HG02588 (cell line): ENCODE measurements at regions not wholly inside any gene's neighbourhood (a gene's known extent, or its start where the extent isn't known, plus 50 kb on each side); places are given as distances from the start of the nearest gene placed in this dataset.
A peak's percentile ranks its signal among the peaks of the same experiment; 100 is the strongest.
"Not testable (repeated sequence)": the region's sequence is repeated elsewhere in the genome, so short reads cannot be mapped to it uniquely, and the experiment has no call there.

ENCODE experiments used
- ATAC-seq: cut with Tn5 transposase; IDR thresholded peaks from one replicate; pipeline ENCODE4 v1.9.1; 2021; ENCODE audit warnings: mild to moderate bottlenecking, moderate library complexity; ENCODE audit not compliant: unreplicated experiment

DNA sequence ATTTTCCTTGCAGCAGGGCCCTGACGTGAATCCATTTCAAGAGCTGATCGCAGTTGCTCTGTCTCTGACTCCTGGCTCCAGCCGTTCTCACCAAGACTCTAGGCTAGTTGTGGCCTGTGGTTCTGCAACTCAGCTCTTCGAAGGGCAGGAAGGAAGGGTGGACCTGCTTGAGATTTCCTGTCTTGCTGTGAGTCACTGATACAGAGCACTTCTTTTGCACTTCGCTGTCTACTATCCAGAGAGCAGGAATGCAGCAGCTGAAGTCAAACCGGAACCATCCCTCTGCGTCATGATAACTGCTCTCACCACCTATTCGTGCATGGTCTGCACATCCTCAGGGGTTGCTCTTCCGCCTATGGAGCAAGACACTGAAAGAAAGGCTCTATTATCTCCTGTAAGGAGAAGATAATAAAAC is 59.7 kb downstream of the RAP2B start:
- peak; percentile 94 for ATAC-seq

DNA sequence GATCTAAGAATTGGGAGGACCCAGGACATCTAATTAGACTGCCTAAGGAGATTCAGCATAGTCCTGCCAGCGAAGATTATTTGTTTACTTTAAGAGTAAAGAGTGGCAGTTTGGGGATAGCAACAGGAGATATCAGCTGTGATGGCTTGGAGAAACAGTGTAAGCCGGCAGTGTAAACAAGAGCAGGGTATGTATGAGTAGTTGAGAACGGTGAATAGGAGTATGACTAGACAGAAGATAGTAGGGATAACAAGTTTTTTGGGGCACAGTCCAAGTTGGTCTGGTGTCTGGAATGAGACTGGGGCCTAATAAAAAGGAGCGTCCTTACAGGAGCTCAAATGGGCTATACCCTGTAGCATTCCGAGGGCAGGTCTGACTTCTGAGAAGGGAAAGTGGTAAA is 64.9 kb downstream of the RAP2B start:
- ATAC-seq = not testable (repeated sequence)

DNA sequence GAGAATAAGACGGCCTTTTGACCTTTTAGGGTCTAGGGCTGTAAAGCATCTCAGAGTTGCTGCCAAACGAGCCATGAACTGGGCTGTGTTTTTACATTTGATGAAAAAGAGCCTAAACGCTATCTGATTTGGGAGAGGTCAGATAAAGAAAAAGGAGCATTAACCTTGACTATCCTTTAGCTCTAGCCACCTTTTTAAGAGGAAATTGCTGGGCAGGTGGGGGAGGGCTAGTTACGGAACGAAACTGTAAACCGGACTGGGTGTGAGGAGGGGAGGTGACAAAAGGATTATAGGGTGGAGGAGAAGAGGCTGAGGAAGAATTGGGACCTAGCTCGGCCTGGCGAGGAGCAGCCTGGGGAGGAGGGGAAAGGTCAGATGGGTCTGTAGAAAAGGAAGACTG is 68.4 kb downstream of the RAP2B start:
- not testable (repeated sequence) for ATAC-seq

DNA sequence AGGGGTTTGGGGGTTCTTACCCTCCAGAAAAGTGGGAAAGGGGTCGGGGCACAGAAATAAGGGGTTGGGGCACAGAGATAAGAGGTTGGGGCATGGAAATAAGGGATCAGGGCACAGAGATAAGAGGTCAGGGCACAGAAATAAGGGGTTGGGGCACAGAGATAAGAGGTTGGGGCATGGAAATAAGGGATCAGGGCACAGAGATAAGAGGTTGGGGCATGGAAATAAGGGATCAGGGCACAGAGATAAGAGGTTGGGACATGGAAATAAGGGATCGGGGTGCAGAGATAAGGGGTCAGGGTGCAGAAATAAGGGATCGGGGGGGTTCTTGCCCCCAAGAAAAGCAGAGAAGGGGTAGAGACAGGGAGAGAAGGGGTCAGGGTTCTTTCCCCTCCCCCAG is 69.2 kb downstream of the RAP2B start:
- ATAC-seq = not testable (repeated sequence)

DNA sequence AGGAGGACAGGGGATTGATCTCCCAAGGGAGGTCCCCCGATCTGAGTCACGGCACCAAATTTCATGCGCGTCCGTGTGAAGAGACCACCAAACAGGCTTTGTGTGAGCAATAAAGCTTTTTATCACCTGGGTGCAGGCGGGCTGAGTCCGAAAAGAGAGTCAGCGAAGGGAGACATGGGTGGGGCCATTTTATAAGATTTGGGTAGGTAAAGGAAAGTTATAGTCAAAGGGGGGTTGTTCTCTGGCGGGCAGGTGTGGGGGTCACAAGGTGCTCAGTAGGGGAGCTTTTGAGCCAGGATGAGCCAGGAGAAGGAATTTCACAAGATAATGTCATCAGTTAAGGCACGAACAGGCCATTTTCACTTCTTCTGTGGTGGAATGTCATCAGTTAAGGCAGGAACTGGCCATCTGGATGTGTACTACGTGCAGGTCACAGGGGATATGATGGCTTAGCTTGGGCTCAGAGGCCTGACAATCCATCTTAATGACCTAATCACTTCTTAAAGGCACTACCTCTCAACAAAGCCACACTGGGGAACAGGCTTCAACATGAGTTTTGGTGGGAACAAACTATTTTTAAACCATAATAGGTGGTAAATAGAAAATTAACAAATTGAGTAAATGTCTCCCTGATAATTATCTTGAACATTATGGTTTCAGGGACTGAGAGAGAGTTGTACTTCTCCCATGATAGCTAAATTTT is 70.2 kb downstream of the RAP2B start:
- ATAC-seq = not testable (repeated sequence)

DNA sequence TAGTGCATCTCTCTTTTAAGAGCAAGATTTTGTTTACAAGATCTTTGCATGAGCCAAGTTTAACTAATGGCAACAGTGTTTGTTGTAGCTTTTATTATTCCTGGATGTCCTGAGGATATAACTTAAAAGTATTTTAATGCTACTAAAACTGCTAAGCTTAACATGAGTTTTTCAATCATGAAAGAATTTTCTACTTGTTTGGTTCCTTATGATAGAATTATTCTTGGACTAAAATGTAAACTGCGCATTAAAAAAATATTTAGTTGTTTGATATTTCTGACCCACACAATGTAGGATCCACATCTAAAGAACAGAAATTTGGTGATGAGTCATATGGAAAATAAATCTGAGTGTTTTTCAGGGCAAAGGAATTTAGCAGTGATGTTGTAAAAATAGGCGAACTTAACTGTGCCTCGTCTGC is 70.8 kb downstream of the RAP2B start:
- no peak for ATAC-seq

DNA sequence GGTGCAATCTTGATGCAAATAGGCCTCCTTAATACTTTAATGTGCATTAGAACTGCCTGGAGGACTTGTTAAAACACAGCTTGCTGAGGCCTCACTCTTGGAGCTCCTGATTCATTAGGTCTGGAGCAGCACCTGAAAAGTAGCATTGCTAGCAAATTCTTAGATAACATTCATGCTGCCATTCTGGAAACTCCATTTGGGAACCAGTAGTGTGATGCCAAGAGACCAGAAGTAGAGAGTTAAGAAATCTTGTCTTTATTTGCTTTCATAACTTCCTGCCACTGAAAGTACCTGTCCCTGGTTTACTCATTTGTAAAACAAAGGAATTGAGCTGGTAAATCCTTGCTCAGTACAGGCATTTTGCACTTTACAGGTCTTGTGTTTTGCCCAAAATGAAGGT is 72.0 kb downstream of the RAP2B start:
- no peak for ATAC-seq

DNA sequence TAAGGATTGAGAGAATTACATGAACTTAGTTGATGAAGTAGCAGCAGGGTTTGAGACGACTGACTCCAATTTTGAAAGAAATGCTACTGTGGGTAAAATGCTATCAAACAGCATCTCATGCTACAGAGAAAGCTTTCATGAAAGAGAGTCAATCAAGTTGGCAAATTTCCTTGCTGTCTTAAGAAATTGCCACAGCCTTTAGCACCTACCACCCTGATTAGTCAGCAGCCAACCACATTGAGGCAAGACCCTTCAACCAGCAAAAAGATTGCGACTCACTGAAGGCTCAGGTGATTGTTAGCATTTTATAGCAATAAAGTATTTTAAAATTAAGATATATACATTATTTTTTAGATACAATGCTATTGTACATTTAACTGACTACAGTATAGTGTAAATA is 80.9 kb downstream of the RAP2B start:
- ATAC-seq = no peak

DNA sequence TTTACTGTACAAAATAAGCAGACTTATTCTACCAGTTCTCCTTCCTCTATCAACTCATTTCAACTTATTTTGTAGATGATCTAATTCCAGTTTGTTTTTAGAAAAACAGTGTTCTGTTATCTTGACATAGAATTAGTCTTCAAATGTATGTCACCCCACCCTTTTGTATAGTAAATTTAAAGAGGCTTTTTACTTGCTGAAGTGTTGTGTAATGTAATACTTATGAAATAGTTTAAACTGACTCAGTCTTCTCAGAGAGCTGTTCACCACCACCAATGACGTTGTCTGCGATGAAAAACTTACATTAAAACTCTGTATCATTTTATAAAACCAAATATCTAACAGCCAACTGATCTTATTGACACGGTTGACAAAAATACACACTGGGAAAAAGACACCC is 82.9 kb downstream of the RAP2B start:
- ATAC-seq = no peak

DNA sequence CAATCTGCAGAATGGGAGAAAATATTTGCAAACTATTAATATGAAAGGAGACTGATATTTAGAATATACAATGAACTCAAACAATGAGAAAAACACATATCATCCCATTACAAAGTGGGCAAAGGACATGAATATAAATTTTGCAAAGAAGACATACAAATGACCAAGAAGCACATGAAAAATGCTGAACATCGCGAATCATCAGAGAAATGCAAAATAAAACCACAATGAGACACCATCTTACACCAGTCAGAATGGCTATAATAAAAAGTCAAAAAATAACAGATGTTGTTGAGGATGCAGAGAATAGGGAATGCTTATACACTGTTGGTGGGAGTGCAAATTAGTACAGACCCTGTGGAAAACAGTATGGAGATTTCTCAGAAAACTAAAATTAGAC is 83.6 kb downstream of the RAP2B start:
- ATAC-seq = no peak

DNA sequence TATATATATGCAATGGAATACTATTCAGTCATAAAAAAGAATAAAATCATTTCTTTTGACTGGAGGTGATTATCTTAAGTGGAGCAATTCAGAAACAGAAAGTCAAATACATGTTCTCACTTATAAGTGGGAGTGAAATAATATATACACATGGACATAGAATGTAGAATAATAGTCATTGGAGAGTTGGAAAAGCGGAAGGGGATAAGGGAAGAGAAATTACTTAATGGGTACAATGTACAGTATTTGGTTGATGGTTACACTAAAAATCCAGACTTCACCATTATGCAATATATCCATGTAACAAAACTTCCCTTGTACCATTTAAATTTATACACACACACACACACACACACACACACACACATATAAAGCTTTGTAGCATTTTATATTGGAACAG is 84.3 kb downstream of the RAP2B start:
- ATAC-seq = no peak

DNA sequence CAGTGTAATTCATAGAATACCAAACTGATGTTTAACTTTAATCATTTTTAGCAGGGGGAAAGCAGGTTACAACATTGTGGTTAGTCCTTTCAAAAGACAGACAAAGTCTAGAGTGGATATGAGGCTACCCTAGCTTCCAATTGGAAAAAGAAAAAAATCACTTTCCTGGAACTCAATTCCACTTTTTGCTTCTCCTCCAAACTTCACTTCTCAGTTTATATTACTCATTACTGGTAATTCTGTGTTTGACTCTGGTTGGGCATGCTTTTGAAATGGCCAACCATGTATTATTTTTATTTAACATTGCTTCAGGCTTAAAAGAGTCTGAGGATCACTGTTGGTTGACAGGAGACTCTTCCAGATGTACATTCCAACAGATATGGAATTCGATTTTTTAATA is 84.8 kb downstream of the RAP2B start:
- no peak for ATAC-seq

DNA sequence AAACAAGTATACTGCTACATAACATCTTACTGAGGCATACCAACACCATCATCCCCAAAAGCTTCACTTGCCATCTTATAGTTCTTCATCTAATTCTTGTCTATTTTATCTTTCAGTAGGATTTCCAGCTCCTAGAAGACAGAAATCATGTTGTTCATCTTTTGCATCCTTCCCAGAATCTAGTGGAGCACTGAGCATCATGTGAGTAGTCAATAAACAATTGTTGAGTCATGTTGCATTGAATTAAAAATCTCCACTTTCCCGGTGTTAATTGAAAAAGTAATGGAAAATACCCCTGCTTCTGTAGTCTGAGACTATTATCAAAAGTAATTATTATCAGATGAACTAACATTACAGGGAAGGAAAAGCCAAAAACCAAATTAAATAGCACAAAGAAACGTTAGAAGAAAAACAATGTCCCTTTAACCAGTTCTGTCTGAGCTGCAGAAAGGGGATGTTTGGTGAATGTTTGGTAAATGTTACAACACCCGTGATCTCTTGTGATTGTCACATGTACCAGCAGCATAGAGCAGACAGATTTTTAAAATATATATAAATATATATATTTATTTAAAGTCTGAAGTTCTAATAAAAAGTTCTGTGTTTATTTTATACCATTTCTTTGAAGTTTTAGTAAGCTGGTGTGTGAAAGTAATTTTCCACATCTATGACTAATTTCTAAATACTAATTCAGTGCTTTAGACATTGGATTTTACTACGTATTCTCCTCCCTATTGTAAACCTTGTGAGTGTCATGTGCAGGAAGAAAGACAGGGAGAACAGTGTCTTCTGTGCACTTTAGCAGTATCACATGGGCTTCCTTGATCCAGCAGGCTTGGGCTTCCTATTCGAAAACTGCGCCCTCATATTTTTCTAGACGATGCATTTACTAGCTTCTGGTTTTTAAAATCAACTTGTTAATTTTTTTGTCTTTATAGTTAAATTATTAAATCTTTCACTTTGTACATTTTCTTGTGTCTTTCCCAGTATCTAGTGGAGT is 85.6 kb downstream of the RAP2B start:
- ATAC-seq = no peak

DNA sequence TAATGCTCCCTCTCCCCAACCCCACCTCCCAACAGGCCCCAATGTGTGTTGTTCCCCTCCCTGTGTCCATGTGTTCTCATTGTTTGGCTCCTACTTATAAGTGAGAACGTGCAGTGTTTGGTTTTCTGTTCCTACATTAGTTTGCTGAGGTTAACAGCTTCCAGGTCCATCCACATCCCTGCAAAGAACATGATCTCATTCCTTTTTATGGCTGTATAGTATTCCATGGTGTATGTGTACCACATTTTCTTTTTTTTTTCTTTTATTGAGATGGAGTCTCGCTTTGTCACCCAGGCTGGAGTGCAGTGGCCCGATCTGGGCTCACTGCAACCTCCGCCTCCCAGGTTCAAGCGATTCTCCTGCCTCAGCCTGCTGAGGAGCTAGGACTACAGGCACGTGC is 86.8 kb downstream of the RAP2B start:
- not testable (repeated sequence) for ATAC-seq

DNA sequence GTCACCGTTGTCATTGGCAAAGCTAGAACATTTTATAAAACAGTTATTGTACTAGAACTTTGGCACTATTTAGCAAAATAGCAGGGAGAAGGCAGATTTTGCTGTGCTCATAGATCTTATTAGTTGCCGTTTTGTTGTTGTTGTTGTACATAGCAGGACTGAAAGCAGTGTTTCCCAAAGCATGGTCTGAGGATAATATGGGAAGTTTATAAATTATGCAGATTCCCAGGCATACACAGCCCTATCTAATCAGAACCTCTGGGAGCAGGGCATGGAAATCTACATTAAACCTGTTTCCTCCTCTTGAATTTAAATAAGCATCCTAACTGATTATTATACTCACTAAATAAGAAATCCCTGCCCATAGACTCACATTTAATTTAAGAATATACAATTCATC is 87.9 kb downstream of the RAP2B start:
- ATAC-seq = no peak

DNA sequence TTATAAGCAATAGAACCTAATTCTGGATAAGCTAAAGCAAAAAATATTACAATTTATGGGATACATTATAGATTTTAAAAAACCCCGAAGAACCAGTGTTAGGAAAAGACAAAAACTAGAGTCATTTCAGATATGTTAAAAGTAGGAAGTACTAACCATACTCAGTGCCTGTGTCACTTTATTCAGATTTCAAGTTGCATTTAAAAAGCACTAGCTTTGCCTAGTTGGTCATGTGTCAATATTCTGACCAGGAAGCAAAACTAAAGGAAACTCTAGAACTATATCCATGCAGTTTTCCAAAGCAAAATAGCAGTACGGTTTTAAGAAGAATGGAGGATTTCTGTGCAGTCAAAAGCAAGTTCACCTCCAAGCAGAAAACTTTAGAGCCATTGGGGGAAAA is 88.4 kb downstream of the RAP2B start:
- ATAC-seq = no peak

DNA sequence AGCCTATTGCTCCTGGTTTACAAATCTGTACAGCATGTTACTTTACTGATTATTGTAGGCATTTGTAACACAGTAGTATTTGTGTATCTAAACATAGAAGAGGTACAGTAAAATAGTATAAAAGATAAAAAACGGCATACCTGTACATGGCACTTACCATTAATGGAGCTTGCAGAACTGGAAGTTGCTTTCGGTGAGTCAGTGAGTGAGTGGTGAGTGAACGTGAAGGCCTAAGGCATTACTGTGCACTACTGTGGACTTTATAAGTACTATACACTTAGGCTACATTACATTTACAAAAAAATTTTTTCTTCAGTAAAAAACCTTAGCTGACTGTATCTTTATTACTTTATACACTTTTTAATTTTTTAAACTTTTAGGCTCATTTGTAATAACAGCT is 90.9 kb downstream of the RAP2B start:
- no peak for ATAC-seq

DNA sequence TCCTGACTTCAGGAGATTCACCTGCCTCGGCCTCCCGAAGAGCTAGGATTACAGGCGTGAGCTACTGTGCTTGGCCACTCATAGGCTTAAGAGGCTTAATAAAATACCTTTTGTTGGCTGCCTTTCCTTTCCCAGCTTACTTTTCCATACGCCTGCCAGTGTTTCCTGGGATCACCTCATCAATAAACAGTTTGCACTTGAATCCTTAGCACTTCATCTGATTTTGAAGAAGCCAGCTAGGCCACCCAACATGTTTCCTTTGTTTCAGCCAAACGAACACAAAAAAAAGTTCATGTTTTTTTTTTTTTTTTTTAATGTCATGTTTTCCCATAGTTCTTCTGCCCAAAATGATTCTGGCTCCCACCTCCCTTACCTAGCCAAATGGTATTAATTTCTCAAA is 92.3 kb downstream of the RAP2B start:
- no peak for ATAC-seq

DNA sequence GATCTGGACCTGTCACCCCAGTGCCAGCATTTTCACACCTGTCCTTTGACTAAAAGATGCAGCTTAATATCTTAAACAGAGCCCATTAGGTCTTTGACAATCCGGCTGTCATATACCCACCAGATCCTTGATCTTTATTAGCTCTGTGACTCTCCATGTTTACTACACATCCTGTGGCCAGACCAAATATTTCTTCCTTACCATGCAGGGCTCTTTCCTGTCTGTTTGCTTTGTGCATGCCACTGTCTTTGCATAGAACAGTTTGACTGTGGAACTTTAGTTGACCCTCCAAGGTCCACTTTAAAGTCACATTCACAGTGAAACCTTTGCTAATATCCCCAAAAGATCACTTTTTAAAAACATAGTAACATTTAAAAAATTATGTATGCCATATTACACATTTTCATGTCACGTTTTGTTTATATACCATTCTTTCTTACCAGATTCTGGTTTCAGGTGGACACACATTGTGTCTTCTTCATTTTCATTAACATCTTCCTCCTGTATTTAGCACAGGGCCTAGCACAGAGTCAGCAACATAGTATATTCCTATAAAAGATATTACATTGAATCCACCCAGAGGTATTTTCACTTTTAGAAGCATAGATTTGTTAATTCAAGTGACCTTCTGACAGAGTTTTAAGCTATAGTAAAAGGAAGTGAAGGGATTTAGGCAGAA is 95.8 kb downstream of the RAP2B start:
- ATAC-seq = no peak

DNA sequence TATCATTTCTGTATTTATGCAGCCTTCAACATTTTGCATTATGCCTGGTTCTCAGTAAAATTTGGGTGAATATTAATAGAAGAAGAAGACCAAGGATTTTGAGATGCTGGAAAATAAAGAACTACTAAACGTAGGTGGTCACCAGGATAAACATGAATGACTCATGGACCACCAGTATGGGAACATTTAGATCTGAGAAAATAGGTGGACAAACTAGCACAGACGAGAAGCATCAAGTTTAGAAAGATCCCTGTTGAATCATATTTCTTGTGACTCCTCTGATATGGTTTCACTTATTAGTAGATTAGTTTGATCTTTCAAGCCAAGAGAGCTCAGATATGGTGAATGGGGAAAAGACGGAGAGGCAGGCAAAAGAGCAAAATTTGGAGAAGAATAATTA is 97.9 kb downstream of the RAP2B start:
- no peak for ATAC-seq

DNA sequence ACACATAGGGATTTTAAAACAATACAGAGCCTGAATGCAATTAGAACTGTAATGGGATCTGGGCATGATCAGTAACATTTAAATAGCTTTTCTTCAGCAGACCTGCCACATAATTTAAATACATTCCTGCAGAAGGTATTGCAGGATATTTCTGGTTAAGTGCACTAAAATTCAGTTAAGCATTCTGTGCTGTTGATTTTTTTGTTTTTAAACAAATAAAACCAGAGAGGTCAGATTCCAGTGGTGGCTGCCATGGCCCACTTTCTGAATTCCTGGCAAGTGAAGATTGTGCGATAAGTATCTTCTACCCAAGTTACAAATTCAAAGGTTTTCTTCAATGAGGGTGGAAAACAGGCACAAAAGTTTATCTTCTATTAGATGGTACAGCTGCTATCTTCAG is 98.7 kb downstream of the RAP2B start:
- no peak for ATAC-seq

DNA sequence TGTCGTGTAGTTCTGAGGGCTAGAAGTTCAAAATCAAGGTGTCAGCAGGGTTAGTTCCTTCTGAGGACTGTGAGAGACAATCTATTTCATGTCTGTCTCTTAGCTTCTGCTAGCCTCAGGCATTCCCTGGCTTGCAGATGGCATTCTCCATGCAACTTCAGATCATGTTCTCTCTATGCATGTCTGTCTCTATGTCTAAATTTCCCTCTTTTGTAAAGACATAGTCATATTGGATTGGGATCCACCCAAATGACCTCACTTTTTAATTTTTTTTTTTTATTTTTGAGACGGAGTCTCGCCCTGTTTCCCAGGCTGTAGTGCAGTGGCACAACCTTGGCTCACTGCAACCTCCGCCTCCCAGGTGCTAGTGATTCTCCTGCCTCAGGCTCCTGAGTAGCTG is 104.6 kb downstream of the RAP2B start:
- ATAC-seq = no peak
